Upper lobe of left lung (tissue), 4 donors: ENCODE measurements at regions not wholly inside any gene's neighbourhood (a gene's known extent, or its start where the extent isn't known, plus 50 kb on each side); places are given as distances from the start of the nearest gene placed in this dataset.

Experiments
- EP300 ChIP-seq, 4 donors: sonication (generic); formaldehyde crosslinking; IDR thresholded peaks; one replicate each; pipeline ENCODE4 v1.5.1; 2017; ENCODE audit warnings: antibody characterized with exemption in 4 of 4, control low read depth in 2 of 4
- POLR2A ChIP-seq, 4 donors: fragments of 450-650 bp; IDR thresholded peaks; one replicate each; pipeline ENCODE4 v1.5.1; 2016 to 2017; ENCODE audit warnings: antibody characterized with exemption in 4 of 4, mild to moderate bottlenecking in 2 of 4
- TF ChIP-seq, protein P1 (sequence below), 6 experiments: fragments of 450-650 bp in 4 of 6; fragments of 200-600 bp in 2 of 6; sonication (generic) in 2 of 6; IDR thresholded peaks; one replicate each; pipeline ENCODE4 v1.5.1; 2016 to 2019; ENCODE audit warnings: antibody characterized with exemption in 6 of 6

DNA sequence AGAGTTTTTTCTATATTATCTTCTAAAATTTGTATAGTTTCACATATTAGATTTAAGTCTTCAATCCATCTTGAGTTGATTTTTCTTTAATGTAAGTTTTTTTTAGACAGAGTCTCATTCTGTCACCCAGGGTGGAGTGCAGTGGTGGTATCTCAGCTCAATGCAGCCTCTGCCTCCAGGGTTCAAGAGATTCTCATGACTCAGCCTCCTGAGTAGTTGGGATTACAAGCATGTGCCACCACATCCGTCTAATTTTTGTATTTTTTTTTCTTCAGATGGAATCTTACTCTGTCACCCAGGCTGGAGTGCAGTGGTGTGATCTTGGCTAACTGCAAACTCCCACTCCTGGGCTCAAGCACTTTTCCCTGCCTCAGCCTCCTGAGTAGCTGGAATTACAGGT lies 143.4 kb upstream of the ZNF92 start:
- no peak for TF ChIP-seq POLR2A (IDR thresholded peaks at IDR 0.05)
- TF ChIP-seq, protein P1, sequence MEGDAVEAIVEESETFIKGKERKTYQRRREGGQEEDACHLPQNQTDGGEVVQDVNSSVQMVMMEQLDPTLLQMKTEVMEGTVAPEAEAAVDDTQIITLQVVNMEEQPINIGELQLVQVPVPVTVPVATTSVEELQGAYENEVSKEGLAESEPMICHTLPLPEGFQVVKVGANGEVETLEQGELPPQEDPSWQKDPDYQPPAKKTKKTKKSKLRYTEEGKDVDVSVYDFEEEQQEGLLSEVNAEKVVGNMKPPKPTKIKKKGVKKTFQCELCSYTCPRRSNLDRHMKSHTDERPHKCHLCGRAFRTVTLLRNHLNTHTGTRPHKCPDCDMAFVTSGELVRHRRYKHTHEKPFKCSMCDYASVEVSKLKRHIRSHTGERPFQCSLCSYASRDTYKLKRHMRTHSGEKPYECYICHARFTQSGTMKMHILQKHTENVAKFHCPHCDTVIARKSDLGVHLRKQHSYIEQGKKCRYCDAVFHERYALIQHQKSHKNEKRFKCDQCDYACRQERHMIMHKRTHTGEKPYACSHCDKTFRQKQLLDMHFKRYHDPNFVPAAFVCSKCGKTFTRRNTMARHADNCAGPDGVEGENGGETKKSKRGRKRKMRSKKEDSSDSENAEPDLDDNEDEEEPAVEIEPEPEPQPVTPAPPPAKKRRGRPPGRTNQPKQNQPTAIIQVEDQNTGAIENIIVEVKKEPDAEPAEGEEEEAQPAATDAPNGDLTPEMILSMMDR (IDR thresholded peaks at IDR 0.05): no peak
- TF ChIP-seq EP300 (IDR thresholded peaks at IDR 0.05): no peak
